Vagina (tissue), 2 donors: ENCODE measurements at regions not wholly inside any gene's neighbourhood (a gene's known extent, or its start where the extent isn't known, plus 50 kb on each side); places are given as distances from the start of the nearest gene placed in this dataset.

Experiments used
- DNase-seq, 2 donors: peaks; one replicate each; pipeline ENCODE4 v3.0.0-alpha.2; 2017; ENCODE audit errors: extremely low spot score in 2 of 2
- H3K27ac ChIP-seq: fragments of 200-600 bp; sonication (generic); one replicate; pipeline ENCODE4 v1.5.1; 2019
- H3K27me3 ChIP-seq: fragments of 200-600 bp; sonication (generic); one replicate; pipeline ENCODE4 v1.5.1; 2019
- H3K36me3 ChIP-seq, 2 donors: fragments of 200-600 bp; sonication (generic); one replicate each; pipeline ENCODE4 v1.5.1; 2017 to 2019
- H3K4me1 ChIP-seq: fragments of 200-600 bp; sonication (generic); one replicate; pipeline ENCODE4 v1.5.1; 2019
- H3K4me3 ChIP-seq, 2 donors: fragments of 200-600 bp; sonication (generic); 1 replicate in 1 of 2; 2 replicates in 1 of 2; pipeline ENCODE4 v1.5.1; 2016 to 2019
- H3K9me3 ChIP-seq: fragments of 200-600 bp; sonication (generic); one replicate; pipeline ENCODE4 v1.5.1; 2019
- CTCF ChIP-seq, 3 experiments: fragments of 450-650 bp in 2 of 3; fragments of 200-600 bp in 1 of 3; sonication (generic) in 1 of 3; IDR thresholded peaks; one replicate each; pipeline ENCODE4 v1.5.1; 2017 to 2019; ENCODE audit warnings: antibody characterized with exemption in 3 of 3, mild to moderate bottlenecking in 2 of 3, moderate library complexity in 2 of 3
- POLR2A ChIP-seq, 2 donors: fragments of 450-650 bp; IDR thresholded peaks; one replicate each; pipeline ENCODE4 v1.6.1; 2017; ENCODE audit warnings: antibody characterized with exemption in 2 of 2, mild to moderate bottlenecking in 2 of 2, moderate library complexity in 2 of 2
- POLR2AphosphoS5 ChIP-seq, 2 donors: sonication (generic); formaldehyde crosslinking; IDR thresholded peaks; one replicate each; pipeline ENCODE4 v1.9.0; 2017; ENCODE audit warnings: antibody characterized with exemption in 2 of 2, mild to moderate bottlenecking in 2 of 2, low read depth in 1 of 2; ENCODE audit not compliant: insufficient read depth in 1 of 2
- intact Hi-C: fragments of 100-400 bp; cut with DNase I; formaldehyde crosslinking; loops from one replicate; pipeline ENCODE4 v1.15.1; 2023

DNA sequence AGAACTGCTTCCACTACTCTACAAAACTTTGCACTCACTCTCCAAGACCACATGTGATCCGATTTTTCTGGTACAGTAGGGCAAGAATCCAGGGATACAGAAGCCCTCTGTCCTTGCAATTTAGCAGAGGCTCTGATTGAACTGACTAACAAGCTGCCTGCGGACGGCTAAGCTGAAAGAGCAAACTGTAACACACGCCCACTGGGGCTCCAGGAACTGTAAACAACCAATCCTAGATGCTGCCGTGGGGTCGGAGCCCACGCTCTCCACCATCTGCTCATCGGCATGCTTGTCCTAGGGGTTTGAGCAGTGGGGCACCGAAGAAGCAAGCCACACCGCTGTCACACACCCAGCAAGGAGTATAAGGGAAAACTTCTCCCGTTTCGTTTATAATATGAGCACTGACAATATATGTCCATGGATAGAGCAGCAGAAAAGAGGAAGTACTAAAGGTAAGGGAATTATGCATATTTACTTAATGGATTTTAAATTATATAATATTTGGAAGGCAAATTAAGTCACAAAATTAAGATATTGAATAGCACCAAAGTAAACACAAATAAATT is 634.4 kb upstream of the POT1 start:
- DNase-seq = no peak
- Histone ChIP-seq H3K27ac (no peak overlapping the region), H3K36me3 (no peaks in the 10 kb centered on the region), H3K4me3 (no peak overlapping the region), H3K9me3 (no peaks in the 10 kb centered on the region), H3K27me3 (no peaks in the 10 kb centered on the region), H3K4me1 (no peaks in the 10 kb centered on the region)
- TF ChIP-seq POLR2AphosphoS5 (IDR thresholded peaks at IDR 0.05; ENCODE audit: insufficient read depth in 1 of 2, low read depth in 1 of 2) (no peak), POLR2A (IDR thresholded peaks at IDR 0.05) (no peak), CTCF (IDR thresholded peaks at IDR 0.05) (no peak)
- intact Hi-C loops = no loop called here

- intact Hi-C loops = no loop called here
- H3K27me3 ChIP-seq = no peaks in the 10 kb centered on the region
- TF ChIP-seq POLR2A (IDR thresholded peaks at IDR 0.05) = no peak
- TF ChIP-seq CTCF (IDR thresholded peaks at IDR 0.05) = no peak
- TF ChIP-seq POLR2AphosphoS5 (IDR thresholded peaks at IDR 0.05; ENCODE audit: insufficient read depth in 1 of 2, low read depth in 1 of 2) = no peak
Measured at GRCh38 chr7:125563557-125563956, 633.9 kb upstream of the POT1 start.

DNA sequence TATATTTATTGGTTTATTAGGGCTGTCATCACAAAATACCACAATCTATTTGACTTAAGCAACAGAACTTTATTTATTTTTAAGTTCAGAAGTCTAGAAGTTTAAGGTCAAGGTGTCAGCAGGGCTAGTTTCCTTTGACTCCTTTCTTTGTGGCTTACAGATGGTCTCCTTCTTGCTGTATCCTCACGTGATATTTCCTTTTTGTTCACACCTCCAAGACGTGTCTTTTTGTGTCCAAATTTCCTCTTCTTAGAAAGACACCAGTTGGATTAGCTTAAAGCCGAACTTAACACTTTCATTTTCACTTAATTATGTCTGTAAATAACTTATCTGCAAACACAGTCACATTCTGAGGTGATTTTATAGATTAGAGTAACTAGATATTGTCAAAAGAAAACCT is 631.4 kb upstream of the POT1 start:
- H3K27ac ChIP-seq = no peak overlapping the region
- no peaks in the 10 kb centered on the region for H3K36me3 ChIP-seq
- H3K4me1 ChIP-seq = no peaks in the 10 kb centered on the region
- H3K9me3 ChIP-seq = no peaks in the 10 kb centered on the region
- no peak for TF ChIP-seq POLR2AphosphoS5 (IDR thresholded peaks at IDR 0.05; ENCODE audit: insufficient read depth in 1 of 2, low read depth in 1 of 2)
- TF ChIP-seq POLR2A (IDR thresholded peaks at IDR 0.05) = no peak
- TF ChIP-seq CTCF (IDR thresholded peaks at IDR 0.05) = no peak
- H3K4me3 ChIP-seq = no peak overlapping the region
- intact Hi-C loops = no loop called here
- no peak for DNase-seq
- H3K27me3 ChIP-seq = no peaks in the 10 kb centered on the region

More at GRCh38 chr7:125563557-125563956, 633.9 kb upstream of the POT1 start:
- Histone ChIP-seq H3K4me3 (no peak overlapping the region), H3K9me3 (no peaks in the 10 kb centered on the region), H3K27ac (no peak overlapping the region), H3K4me1 (no peaks in the 10 kb centered on the region), H3K36me3 (no peaks in the 10 kb centered on the region)
- DNase-seq = no peak

GRCh38 chr7:125559921-125560320 is 630.3 kb upstream of the POT1 start:
- Histone ChIP-seq H3K27ac (no peak overlapping the region), H3K4me3 (no peak overlapping the region), H3K36me3 (no peaks in the 10 kb centered on the region), H3K9me3 (no peaks in the 10 kb centered on the region), H3K27me3 (no peaks in the 10 kb centered on the region), H3K4me1 (no peaks in the 10 kb centered on the region)
- DNase-seq = no peak
- TF ChIP-seq CTCF (IDR thresholded peaks at IDR 0.05) (no peak), POLR2A (IDR thresholded peaks at IDR 0.05) (no peak), POLR2AphosphoS5 (IDR thresholded peaks at IDR 0.05; ENCODE audit: insufficient read depth in 1 of 2, low read depth in 1 of 2) (no peak)
- intact Hi-C loops = no loop called here

DNA sequence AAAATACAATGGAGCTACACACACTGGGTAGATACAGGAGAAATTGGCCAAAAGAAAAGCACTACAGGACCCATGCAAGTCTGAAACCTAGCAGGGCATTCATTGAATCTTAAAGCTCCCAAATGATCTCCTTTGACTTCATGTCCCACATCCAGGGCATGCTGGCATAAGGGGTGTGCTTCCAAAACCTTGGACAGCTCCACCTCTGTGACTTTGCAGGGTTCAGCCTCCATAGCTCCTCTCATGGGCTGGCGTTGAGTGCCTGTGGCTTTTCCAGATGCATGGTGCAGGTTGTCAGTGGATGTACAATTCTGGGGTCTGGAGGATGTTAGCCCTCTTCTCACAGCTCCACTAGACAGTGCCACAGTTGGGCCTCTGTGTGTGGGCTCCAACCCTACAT is 626.3 kb upstream of the POT1 start:
- DNase-seq = no peak
- Histone ChIP-seq H3K27ac (no peak overlapping the region), H3K36me3 (no peaks in the 10 kb centered on the region), H3K4me1 (no peaks in the 10 kb centered on the region), H3K9me3 (no peaks in the 10 kb centered on the region), H3K4me3 (no peak overlapping the region), H3K27me3 (no peaks in the 10 kb centered on the region)
- intact Hi-C loops = no loop called here
- TF ChIP-seq POLR2A (IDR thresholded peaks at IDR 0.05) = no peak
- TF ChIP-seq POLR2AphosphoS5 (IDR thresholded peaks at IDR 0.05; ENCODE audit: insufficient read depth in 1 of 2, low read depth in 1 of 2) = no peak
- no peak for TF ChIP-seq CTCF (IDR thresholded peaks at IDR 0.05)
